ENCODE measurements at regions not wholly inside any gene's neighbourhood (a gene's known extent, or its start where the extent isn't known, plus 50 kb on each side); places are given as distances from the start of the nearest gene placed in this dataset.

DNA sequence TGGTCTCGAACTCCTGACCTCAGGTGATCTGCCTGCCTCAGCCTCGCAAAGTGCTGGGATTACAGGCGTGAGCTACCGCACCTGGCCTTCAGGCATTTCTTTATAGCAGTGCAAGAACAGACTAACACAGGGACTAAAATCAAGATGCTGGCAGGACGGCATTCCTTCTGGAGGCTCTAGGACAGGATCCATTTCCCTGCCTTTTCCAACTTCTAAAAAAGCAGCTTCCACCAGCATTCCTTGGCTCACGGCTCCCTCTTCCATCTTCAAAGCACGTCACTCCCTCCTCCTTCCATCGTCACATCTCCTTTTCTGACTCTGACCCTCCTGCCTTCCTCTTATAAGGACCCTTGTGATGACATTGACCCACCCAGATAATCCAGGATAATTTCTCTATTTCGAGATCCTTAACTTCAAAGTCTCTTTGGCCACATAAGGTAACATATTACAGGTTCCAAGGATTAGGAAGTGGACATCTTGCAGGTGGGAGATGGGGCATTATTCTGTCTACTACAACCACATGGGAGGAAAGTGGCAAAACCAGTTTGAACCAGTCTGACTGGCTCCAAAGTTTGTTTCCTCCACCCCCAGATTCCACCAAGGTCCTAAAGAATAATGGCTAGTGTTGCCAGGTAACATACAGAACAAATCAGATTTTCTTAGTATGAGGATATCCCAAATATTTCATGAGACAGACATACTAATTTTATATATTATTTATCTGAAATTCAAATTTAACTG is 172.5 kb downstream of the MN1 start:
- WGBS, 10 experiments = 51 to 100% (median 95%) methylated on average over 1 to 7 of the region's 9 CpGs; no CpG with 5 or more reads in 1 of the 10 experiments
- in situ Hi-C loops (cut with MboI; ENCODE audit: low pct_unique_long_range_greater_than_20kb in 2 of 9, low sequenced_read_pairs in 9 of 9, unreplicated experiment in 9 of 9) = no loop called here
- H3K4me1 ChIP-seq (replicated peaks in 1 of 2) = peaks cover 16 to 25% of the 10 kb centered on the region in 2 donors
- no peak overlapping the region for H3K27ac ChIP-seq
- no peak for ATAC-seq (replicated peaks in 6 of 8)
- H3K4me3 ChIP-seq = no peak overlapping the region

DNA sequence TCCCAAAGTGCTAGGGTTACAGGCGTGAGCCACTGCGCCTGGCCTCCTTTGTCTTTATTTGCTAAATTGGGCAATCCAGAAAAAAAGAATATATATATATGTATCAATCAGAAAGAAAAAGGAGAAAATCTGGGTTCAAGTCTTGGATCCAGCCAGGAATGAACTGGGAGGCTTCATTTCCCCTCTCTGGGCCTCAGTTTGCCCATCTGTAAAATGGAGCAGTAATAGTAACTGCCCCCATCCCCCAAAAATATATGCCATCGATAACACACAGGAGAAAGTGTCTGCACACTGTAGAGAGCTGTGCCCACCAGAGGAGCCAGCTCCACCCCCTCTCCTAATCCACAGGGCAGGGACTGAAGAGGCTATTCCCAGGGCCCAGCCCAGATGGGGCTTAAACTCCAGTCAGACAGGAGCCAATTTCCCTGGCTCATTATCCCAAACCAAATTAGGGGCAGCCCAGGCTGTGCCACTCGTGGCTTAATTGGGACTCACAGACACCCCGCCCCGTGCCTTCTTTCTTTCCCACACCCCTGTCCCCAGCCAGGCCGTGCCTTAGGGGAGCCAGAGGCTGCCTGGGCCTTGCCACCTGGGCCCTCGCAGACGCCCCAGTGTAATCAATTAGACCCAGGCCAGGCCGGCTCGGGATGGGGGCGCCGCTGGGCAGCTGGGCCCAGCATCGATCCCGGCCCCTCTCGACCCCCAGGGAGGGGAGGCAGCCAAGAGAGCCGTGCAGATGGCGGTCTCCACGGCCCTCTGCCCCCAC is 171.5 kb downstream of the MN1 start:
- WGBS, 10 experiments = 50 to 100% methylated on average over 1 to 2 of the region's 19 CpGs; no CpG with 5 or more reads in 8 of the 10 experiments
- peaks cover 16 to 25% of the 10 kb centered on the region in 2 donors for H3K4me1 ChIP-seq (replicated peaks in 1 of 2)
- no peak overlapping the region for H3K27ac ChIP-seq
- ATAC-seq (replicated peaks in 6 of 8) = no peak
- in situ Hi-C loops (cut with MboI; ENCODE audit: low pct_unique_long_range_greater_than_20kb in 2 of 9, low sequenced_read_pairs in 9 of 9, unreplicated experiment in 9 of 9) = no loop called here
- H3K4me3 ChIP-seq = no peak overlapping the region

DNA sequence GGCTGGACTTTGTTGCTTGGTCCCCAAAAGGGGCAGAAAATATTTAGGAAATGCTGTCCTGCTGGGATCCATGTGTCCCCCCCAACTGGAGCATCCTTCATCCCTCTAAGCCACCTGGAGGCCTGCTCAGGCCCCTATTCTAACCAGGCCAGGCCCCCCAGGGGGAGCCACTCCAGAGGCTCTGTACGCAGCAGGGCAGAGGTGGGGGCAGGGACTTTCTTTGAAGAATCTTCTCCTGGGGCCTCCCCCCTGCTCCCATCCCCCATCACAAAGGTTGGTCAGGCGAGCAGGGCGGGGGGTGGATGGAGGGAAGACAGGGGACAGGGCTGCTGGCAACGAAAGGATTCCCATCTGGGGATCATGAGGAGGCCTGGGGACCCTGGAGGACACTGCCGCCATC is 170.8 kb downstream of the MN1 start:
- H3K27ac ChIP-seq = no peak overlapping the region
- in situ Hi-C loops (cut with MboI; ENCODE audit: low pct_unique_long_range_greater_than_20kb in 2 of 9, low sequenced_read_pairs in 9 of 9, unreplicated experiment in 9 of 9) = no loop called here
- no CpG with 5 or more reads among the region's 5 CpGs for WGBS, 10 experiments

GRCh38 chr22:27631641-27632040 is 169.9 kb downstream of the MN1 start:
- no peak for ATAC-seq (replicated peaks in 6 of 8)
- WGBS, 10 experiments = 40 to 100% (median 94%) methylated on average over 1 of the region's 1 CpG; no CpG with 5 or more reads in 6 of the 10 experiments
- Histone ChIP-seq H3K4me3 (no peak overlapping the region), H3K4me1 (replicated peaks in 1 of 2) (peaks cover 16 to 25% of the 10 kb centered on the region in 2 donors), H3K27ac (no peak overlapping the region)
- in situ Hi-C loops (cut with MboI; ENCODE audit: low pct_unique_long_range_greater_than_20kb in 2 of 9, low sequenced_read_pairs in 9 of 9, unreplicated experiment in 9 of 9) = no loop called here

More for the DNA sequence above, 170.8 kb downstream of the MN1 start:
- Histone ChIP-seq H3K4me3 (no peak overlapping the region), H3K4me1 (replicated peaks in 1 of 2) (peaks cover 16 to 25% of the 10 kb centered on the region in 2 donors)
- ATAC-seq (replicated peaks in 6 of 8) = peak in 2 of 8 experiments; percentile 15

- H3K4me3 ChIP-seq = no peak overlapping the region
- WGBS, 10 experiments = 35 to 100% (median 75%) methylated on average over 3 to 17 of the region's 24 CpGs; no CpG with 5 or more reads in 3 of the 10 experiments
- peak in 5 of 8 experiments; percentile 80 to 92 (median 89) for ATAC-seq (replicated peaks in 6 of 8)
- no peak overlapping the region for H3K27ac ChIP-seq
- in situ Hi-C loops (cut with MboI; ENCODE audit: low pct_unique_long_range_greater_than_20kb in 2 of 9, low sequenced_read_pairs in 9 of 9, unreplicated experiment in 9 of 9) = no loop called here
- H3K4me1 ChIP-seq (replicated peaks in 1 of 2) = peaks cover 16 to 29% of the 10 kb centered on the region in 2 donors
Observed at GRCh38 chr22:27632451-27633295, 168.9 kb downstream of the MN1 start.

DNA sequence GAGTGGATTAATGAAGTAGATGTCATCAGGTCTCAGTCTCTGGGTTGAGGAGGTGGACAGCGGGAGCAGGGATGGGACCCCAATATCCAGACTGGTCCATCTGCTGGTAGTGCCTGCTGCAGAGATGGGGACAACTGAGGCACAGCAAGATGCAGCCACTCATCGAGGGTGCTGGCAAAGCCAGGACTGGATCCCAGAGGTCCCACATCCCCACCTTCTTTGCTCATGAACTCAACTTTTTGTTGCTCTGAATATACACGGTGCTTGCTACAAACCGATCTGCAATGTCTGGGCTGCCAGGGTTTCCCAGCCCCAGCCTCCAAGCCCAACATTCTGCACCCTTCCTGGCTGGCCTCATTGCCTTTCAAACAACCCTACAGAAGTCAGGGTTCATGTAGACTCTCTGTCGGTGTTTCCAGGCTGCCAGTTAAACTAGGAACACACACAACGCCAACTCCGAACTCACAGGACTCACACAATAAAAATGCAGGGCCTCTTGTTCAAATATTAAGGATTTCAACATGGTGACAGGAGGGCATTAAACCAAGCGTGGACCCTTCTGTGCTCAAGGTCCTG is 168.2 kb downstream of the MN1 start:
- Histone ChIP-seq H3K4me3 (no peak overlapping the region), H3K27ac (no peak overlapping the region), H3K4me1 (replicated peaks in 1 of 2) (peaks cover 16 to 32% of the 10 kb centered on the region in 2 donors)
- in situ Hi-C loops (cut with MboI; ENCODE audit: low pct_unique_long_range_greater_than_20kb in 2 of 9, low sequenced_read_pairs in 9 of 9, unreplicated experiment in 9 of 9) = no loop called here
- WGBS, 10 experiments = 38 to 100% (median 60%) methylated on average over 1 to 5 of the region's 8 CpGs; no CpG with 5 or more reads in 3 of the 10 experiments
- ATAC-seq (replicated peaks in 6 of 8) = peak in 5 of 8 experiments; percentile 2 to 11 (median 8)

GRCh38 chr22:27634043-27634740 is 167.4 kb downstream of the MN1 start:
- H3K27ac ChIP-seq = no peak overlapping the region
- no peak overlapping the region for H3K4me3 ChIP-seq
- peaks cover 18 to 35% of the 10 kb centered on the region in 2 donors for H3K4me1 ChIP-seq (replicated peaks in 1 of 2)
- in situ Hi-C loops (cut with MboI; ENCODE audit: low pct_unique_long_range_greater_than_20kb in 2 of 9, low sequenced_read_pairs in 9 of 9, unreplicated experiment in 9 of 9) = no loop called here
- no peak for ATAC-seq (replicated peaks in 6 of 8)
- 33 to 100% (median 87%) methylated on average over 1 to 10 of the region's 17 CpGs; no CpG with 5 or more reads in 3 of the 10 experiments for WGBS, 10 experiments

DNA sequence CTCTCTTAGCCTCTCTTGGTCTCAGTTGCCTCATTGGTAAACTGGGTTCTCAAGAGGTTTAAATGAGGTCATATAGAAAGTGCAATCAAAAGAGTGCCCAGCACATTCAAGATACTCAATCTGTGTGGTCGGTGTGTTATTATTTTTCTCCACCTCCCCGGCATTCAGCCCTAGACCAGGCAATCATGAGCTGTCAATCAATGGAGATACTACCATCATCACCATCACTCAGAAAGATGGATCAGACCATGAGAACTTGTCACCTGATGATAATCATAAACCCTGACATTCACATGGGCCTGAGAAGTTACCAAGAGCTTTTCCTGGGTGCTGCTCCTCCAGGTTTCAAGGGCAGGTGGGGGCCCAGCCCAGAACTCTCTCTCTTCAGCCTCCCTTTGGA is 166.1 kb downstream of the MN1 start:
- no peak for ATAC-seq (replicated peaks in 6 of 8)
- peaks cover 19 to 39% of the 10 kb centered on the region in 2 donors for H3K4me1 ChIP-seq (replicated peaks in 1 of 2)
- 40 to 79% (median 72%) methylated on average over 1 to 2 of the region's 2 CpGs; no CpG with 5 or more reads in 6 of the 10 experiments for WGBS, 10 experiments
- H3K27ac ChIP-seq = no peak overlapping the region
- no peak overlapping the region for H3K4me3 ChIP-seq
- in situ Hi-C loops (cut with MboI; ENCODE audit: low pct_unique_long_range_greater_than_20kb in 2 of 9, low sequenced_read_pairs in 9 of 9, unreplicated experiment in 9 of 9) = no loop called here

DNA sequence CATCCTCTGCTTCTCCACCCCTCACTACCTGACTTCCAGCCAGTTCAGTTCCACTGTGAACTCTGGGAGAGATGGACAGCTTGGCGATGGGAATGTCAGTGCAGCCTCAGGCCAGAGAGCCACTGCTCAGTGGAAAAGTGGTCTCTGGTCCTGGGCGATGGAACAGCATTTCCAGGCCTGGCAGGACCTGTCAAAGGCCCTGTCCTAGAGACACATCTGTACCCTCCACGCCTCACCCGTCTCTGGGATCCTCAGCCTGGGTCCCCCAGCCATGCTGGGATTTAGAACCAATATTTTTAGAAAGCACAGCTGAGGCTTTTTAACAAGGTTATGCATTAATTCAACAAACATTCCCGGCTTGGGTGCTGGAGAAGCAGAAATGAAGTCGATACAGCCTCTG is 165.7 kb downstream of the MN1 start:
- in situ Hi-C loops (cut with MboI; ENCODE audit: low pct_unique_long_range_greater_than_20kb in 2 of 9, low sequenced_read_pairs in 9 of 9, unreplicated experiment in 9 of 9) = no loop called here
- ATAC-seq (replicated peaks in 6 of 8) = no peak
- Histone ChIP-seq H3K27ac (no peak overlapping the region), H3K4me1 (replicated peaks in 1 of 2) (peaks cover 16 to 36% of the 10 kb centered on the region in 2 donors), H3K4me3 (no peak overlapping the region)
- 0 to 81% (median 71%) methylated on average over 1 to 4 of the region's 6 CpGs; no CpG with 5 or more reads in 3 of the 10 experiments for WGBS, 10 experiments

- WGBS, 10 experiments = 40 to 100% (median 93%) methylated on average over 1 to 4 of the region's 10 CpGs; no CpG with 5 or more reads in 2 of the 10 experiments
- peak overlapping the region in 1 of 2 donors; percentile 36 for H3K27ac ChIP-seq
- in situ Hi-C loops (cut with MboI; ENCODE audit: low pct_unique_long_range_greater_than_20kb in 2 of 9, low sequenced_read_pairs in 9 of 9, unreplicated experiment in 9 of 9) = no loop called here
- ATAC-seq (replicated peaks in 6 of 8) = peak in 1 of 8 experiments; percentile 14
- H3K4me1 ChIP-seq (replicated peaks in 1 of 2) = peaks cover 17 to 41% of the 10 kb centered on the region in 2 donors
- no peak overlapping the region for H3K4me3 ChIP-seq
Observed at GRCh38 chr22:27636716-27637508, 164.6 kb downstream of the MN1 start.

- H3K4me1 ChIP-seq (replicated peaks in 1 of 2) = peaks cover 24 to 44% of the 10 kb centered on the region in 2 donors
- in situ Hi-C loops (cut with MboI; ENCODE audit: low pct_unique_long_range_greater_than_20kb in 2 of 9, low sequenced_read_pairs in 9 of 9, unreplicated experiment in 9 of 9) = no loop called here
- WGBS, 10 experiments = 33 to 93% (median 65%) methylated on average over 1 to 3 of the region's 3 CpGs; no CpG with 5 or more reads in 4 of the 10 experiments
- ATAC-seq (replicated peaks in 6 of 8) = peak in 1 of 8 experiments; percentile 22
- H3K27ac ChIP-seq = no peak overlapping the region
- no peak overlapping the region for H3K4me3 ChIP-seq
Observed at GRCh38 chr22:27637604-27638003, 164.0 kb downstream of the MN1 start.

Measured in motor neuron (in vitro differentiated cells).